ENCODE measurements at regions not wholly inside any gene's neighbourhood (a gene's known extent, or its start where the extent isn't known, plus 50 kb on each side); places are given as distances from the start of the nearest gene placed in this dataset.
"Not testable (repeated sequence)": the region's sequence is repeated elsewhere in the genome, so short reads cannot be mapped to it uniquely, and the experiment has no call there.

- Histone ChIP-seq H3K9ac (ENCODE audit: low read depth, low read length) (no peak overlapping the region), H3K4me3 (ENCODE audit: low read depth, low read length) (no peak overlapping the region), H3K36me3 (ENCODE audit: control insufficient read depth, insufficient read depth, low read length) (no peaks in the 10 kb centered on the region), H3K4me1 (ENCODE audit: control insufficient read depth, insufficient read depth, low read length) (no peaks in the 10 kb centered on the region), H3K27ac (ENCODE audit: low read depth, low read length) (no peak overlapping the region), H3K27me3 (ENCODE audit: control insufficient read depth, insufficient read depth, low read length) (no peaks in the 10 kb centered on the region), H3K9me3 (ENCODE audit: control insufficient read depth, insufficient read depth, low read length) (peaks cover 3% of the 10 kb centered on the region; the same call in 1 of the 2 replicates)
Observed at GRCh38 chr6:67825201-67825895, 809.7 kb upstream of the ADGRB3 start.

- H3K9ac ChIP-seq (ENCODE audit: low read depth, low read length): no peak overlapping the region
- no peak overlapping the region for H3K4me3 ChIP-seq (ENCODE audit: low read depth, low read length)
- no peak overlapping the region for H3K27ac ChIP-seq (ENCODE audit: low read depth, low read length)
- no peaks in the 10 kb centered on the region for H3K36me3 ChIP-seq (ENCODE audit: control insufficient read depth, insufficient read depth, low read length)
- H3K4me1 ChIP-seq (ENCODE audit: control insufficient read depth, insufficient read depth, low read length): no peaks in the 10 kb centered on the region
- H3K27me3 ChIP-seq (ENCODE audit: control insufficient read depth, insufficient read depth, low read length): no peaks in the 10 kb centered on the region
- peaks cover 23% of the 10 kb centered on the region for H3K9me3 ChIP-seq (ENCODE audit: control insufficient read depth, insufficient read depth, low read length)
Observed at GRCh38 chr6:67818322-67818721, 816.8 kb upstream of the ADGRB3 start.

GRCh38 chr6:67815623-67816022, 819.5 kb upstream of the ADGRB3 start:
- Histone ChIP-seq H3K9me3 (ENCODE audit: control insufficient read depth, insufficient read depth, low read length) (peaks cover 46% of the 10 kb centered on the region), H3K27ac (ENCODE audit: low read depth, low read length) (no peak overlapping the region), H3K27me3 (ENCODE audit: control insufficient read depth, insufficient read depth, low read length) (no peaks in the 10 kb centered on the region), H3K36me3 (ENCODE audit: control insufficient read depth, insufficient read depth, low read length) (no peaks in the 10 kb centered on the region), H3K4me1 (ENCODE audit: control insufficient read depth, insufficient read depth, low read length) (no peaks in the 10 kb centered on the region), H3K9ac (ENCODE audit: low read depth, low read length) (no peak overlapping the region), H3K4me3 (ENCODE audit: low read depth, low read length) (no peak overlapping the region)

- no peak overlapping the region for H3K9ac ChIP-seq (ENCODE audit: low read depth, low read length)
- H3K27ac ChIP-seq (ENCODE audit: low read depth, low read length): no peak overlapping the region
- H3K36me3 ChIP-seq (ENCODE audit: control insufficient read depth, insufficient read depth, low read length): no peaks in the 10 kb centered on the region
- H3K27me3 ChIP-seq (ENCODE audit: control insufficient read depth, insufficient read depth, low read length): no peaks in the 10 kb centered on the region
- H3K9me3 ChIP-seq (ENCODE audit: control insufficient read depth, insufficient read depth, low read length): peaks cover 43% of the 10 kb centered on the region
- no peaks in the 10 kb centered on the region for H3K4me1 ChIP-seq (ENCODE audit: control insufficient read depth, insufficient read depth, low read length)
- no peak overlapping the region for H3K4me3 ChIP-seq (ENCODE audit: low read depth, low read length)
Observed at GRCh38 chr6:67814262-67814661, 820.8 kb upstream of the ADGRB3 start.

- Histone ChIP-seq H3K9me3 (ENCODE audit: control insufficient read depth, insufficient read depth, low read length) (peaks cover 43% of the 10 kb centered on the region), H3K4me1 (ENCODE audit: control insufficient read depth, insufficient read depth, low read length) (no peaks in the 10 kb centered on the region), H3K27me3 (ENCODE audit: control insufficient read depth, insufficient read depth, low read length) (no peaks in the 10 kb centered on the region), H3K27ac (ENCODE audit: low read depth, low read length) (no peak overlapping the region), H3K9ac (ENCODE audit: low read depth, low read length) (no peak overlapping the region), H3K4me3 (ENCODE audit: low read depth, low read length) (no peak overlapping the region), H3K36me3 (ENCODE audit: control insufficient read depth, insufficient read depth, low read length) (no peaks in the 10 kb centered on the region)
Observed at GRCh38 chr6:67812693-67813092, 822.4 kb upstream of the ADGRB3 start.

- Histone ChIP-seq H3K9ac (ENCODE audit: low read depth, low read length) (no peak overlapping the region), H3K9me3 (ENCODE audit: control insufficient read depth, insufficient read depth, low read length) (peaks cover 43% of the 10 kb centered on the region), H3K27ac (ENCODE audit: low read depth, low read length) (no peak overlapping the region), H3K36me3 (ENCODE audit: control insufficient read depth, insufficient read depth, low read length) (no peaks in the 10 kb centered on the region), H3K4me3 (ENCODE audit: low read depth, low read length) (no peak overlapping the region), H3K27me3 (ENCODE audit: control insufficient read depth, insufficient read depth, low read length) (no peaks in the 10 kb centered on the region), H3K4me1 (ENCODE audit: control insufficient read depth, insufficient read depth, low read length) (no peaks in the 10 kb centered on the region)
Observed at GRCh38 chr6:67812125-67812524, 823.0 kb upstream of the ADGRB3 start.

GRCh38 chr6:67811239-67812037, 823.6 kb upstream of the ADGRB3 start:
- Histone ChIP-seq H3K4me3 (ENCODE audit: low read depth, low read length) (no peak overlapping the region), H3K9ac (ENCODE audit: low read depth, low read length) (no peak overlapping the region), H3K27ac (ENCODE audit: low read depth, low read length) (no peak overlapping the region), H3K36me3 (ENCODE audit: control insufficient read depth, insufficient read depth, low read length) (no peaks in the 10 kb centered on the region), H3K9me3 (ENCODE audit: control insufficient read depth, insufficient read depth, low read length) (peaks cover 43% of the 10 kb centered on the region), H3K4me1 (ENCODE audit: control insufficient read depth, insufficient read depth, low read length) (no peaks in the 10 kb centered on the region), H3K27me3 (ENCODE audit: control insufficient read depth, insufficient read depth, low read length) (no peaks in the 10 kb centered on the region)

GRCh38 chr6:67804808-67805207, 830.3 kb upstream of the ADGRB3 start:
- not testable (repeated sequence) for H3K9ac ChIP-seq (ENCODE audit: low read depth, low read length); H3K4me1 ChIP-seq (ENCODE audit: control insufficient read depth, insufficient read depth, low read length); H3K36me3 ChIP-seq (ENCODE audit: control insufficient read depth, insufficient read depth, low read length); H3K27ac ChIP-seq (ENCODE audit: low read depth, low read length); H3K27me3 ChIP-seq (ENCODE audit: control insufficient read depth, insufficient read depth, low read length); H3K4me3 ChIP-seq (ENCODE audit: low read depth, low read length); H3K9me3 ChIP-seq (ENCODE audit: control insufficient read depth, insufficient read depth, low read length)

GRCh38 chr6:67802771-67803170, 832.3 kb upstream of the ADGRB3 start:
- Histone ChIP-seq H3K4me3 (ENCODE audit: low read depth, low read length) (no peak overlapping the region), H3K27me3 (ENCODE audit: control insufficient read depth, insufficient read depth, low read length) (no peaks in the 10 kb centered on the region), H3K9me3 (ENCODE audit: control insufficient read depth, insufficient read depth, low read length) (no peaks in the 10 kb centered on the region), H3K4me1 (ENCODE audit: control insufficient read depth, insufficient read depth, low read length) (no peaks in the 10 kb centered on the region), H3K27ac (ENCODE audit: low read depth, low read length) (no peak overlapping the region), H3K9ac (ENCODE audit: low read depth, low read length) (no peak overlapping the region), H3K36me3 (ENCODE audit: control insufficient read depth, insufficient read depth, low read length) (no peaks in the 10 kb centered on the region)

GRCh38 chr6:67792996-67793395, 842.1 kb upstream of the ADGRB3 start:
- H3K9ac ChIP-seq (ENCODE audit: low read depth, low read length): no peak overlapping the region
- no peaks in the 10 kb centered on the region for H3K36me3 ChIP-seq (ENCODE audit: control insufficient read depth, insufficient read depth, low read length)
- no peak overlapping the region for H3K4me3 ChIP-seq (ENCODE audit: low read depth, low read length)
- no peaks in the 10 kb centered on the region for H3K27me3 ChIP-seq (ENCODE audit: control insufficient read depth, insufficient read depth, low read length)
- H3K9me3 ChIP-seq (ENCODE audit: control insufficient read depth, insufficient read depth, low read length): no peaks in the 10 kb centered on the region
- H3K4me1 ChIP-seq (ENCODE audit: control insufficient read depth, insufficient read depth, low read length): peaks cover 10% of the 10 kb centered on the region; the same call in 1 of the 2 replicates
- H3K27ac ChIP-seq (ENCODE audit: low read depth, low read length): no peak overlapping the region

GRCh38 chr6:67790569-67790968, 844.5 kb upstream of the ADGRB3 start:
- Histone ChIP-seq H3K27me3 (ENCODE audit: control insufficient read depth, insufficient read depth, low read length) (no peaks in the 10 kb centered on the region), H3K9me3 (ENCODE audit: control insufficient read depth, insufficient read depth, low read length) (no peaks in the 10 kb centered on the region), H3K9ac (ENCODE audit: low read depth, low read length) (no peak overlapping the region), H3K4me1 (ENCODE audit: control insufficient read depth, insufficient read depth, low read length) (peaks cover 6% of the 10 kb centered on the region; the same call in 1 of the 2 replicates), H3K4me3 (ENCODE audit: low read depth, low read length) (no peak overlapping the region), H3K36me3 (ENCODE audit: control insufficient read depth, insufficient read depth, low read length) (no peaks in the 10 kb centered on the region), H3K27ac (ENCODE audit: low read depth, low read length) (no peak overlapping the region)
